Stimulated activated CD8-positive, alpha-beta memory T cell treated with anti-CD3 and anti-CD28 coated beads, Interleukin-12 subunit alpha, Interleukin-12 subunit beta, amount 100 ng/mL, for 4 hours (primary cell): ENCODE measurements at regions not wholly inside any gene's neighbourhood (a gene's known extent, or its start where the extent isn't known, plus 50 kb on each side); places are given as distances from the start of the nearest gene placed in this dataset.
"Not testable (repeated sequence)": the region's sequence is repeated elsewhere in the genome, so short reads cannot be mapped to it uniquely, and the experiment has no call there.

Source experiments
- DNase-seq: peaks from one replicate; pipeline ENCODE4 v3.0.0-alpha.2; 2020; ENCODE audit warnings: low read depth

DNA sequence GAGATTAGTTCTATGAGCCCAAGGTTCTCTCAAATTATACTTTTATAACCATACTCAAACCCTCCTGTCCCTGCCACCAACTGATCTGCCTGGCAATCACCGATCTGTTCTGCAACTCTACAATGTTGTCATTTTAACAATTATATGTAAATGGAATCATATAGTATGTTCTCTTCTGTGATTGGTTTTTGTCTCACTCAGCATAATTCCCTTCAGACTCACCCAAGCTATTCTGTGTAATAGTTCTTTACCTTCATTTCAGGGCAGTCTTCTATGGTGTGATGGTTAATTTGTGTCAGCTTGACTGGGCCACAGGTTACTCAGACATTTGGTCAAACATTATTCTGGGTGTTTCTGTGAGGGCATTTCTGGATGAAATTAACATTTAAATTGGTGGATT lies 181.9 kb upstream of the CXCL12 start:
- no peak for DNase-seq

DNA sequence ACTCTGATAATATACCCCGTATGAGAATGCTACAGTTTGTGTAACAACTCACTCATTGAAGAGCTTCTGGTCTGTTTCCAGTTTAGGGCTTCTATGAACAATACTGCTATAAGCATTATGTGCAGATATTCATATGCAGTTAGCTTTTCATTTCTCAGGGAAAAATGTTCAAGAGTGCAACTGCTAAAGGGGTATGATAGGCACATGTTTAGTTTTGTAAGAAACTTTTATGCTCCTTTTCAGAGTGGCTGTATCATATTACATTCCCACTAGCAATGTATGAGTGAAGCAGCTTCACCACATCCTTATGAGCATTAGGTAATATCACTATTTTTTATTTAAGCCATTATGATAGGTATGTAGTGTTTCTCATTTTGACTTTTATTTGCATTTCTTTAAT lies 182.6 kb upstream of the CXCL12 start:
- no peak for DNase-seq

- DNase-seq = no peak
Measured at GRCh38 chr10:44569193-44570091, 184.5 kb upstream of the CXCL12 start.

GRCh38 chr10:44571701-44572100 lies 186.8 kb upstream of the CXCL12 start:
- no peak for DNase-seq

- no peak for DNase-seq
Measured at GRCh38 chr10:44572146-44572545, 187.2 kb upstream of the CXCL12 start.

- DNase-seq = no peak
Measured at GRCh38 chr10:44573821-44574220, 188.9 kb upstream of the CXCL12 start.

DNA sequence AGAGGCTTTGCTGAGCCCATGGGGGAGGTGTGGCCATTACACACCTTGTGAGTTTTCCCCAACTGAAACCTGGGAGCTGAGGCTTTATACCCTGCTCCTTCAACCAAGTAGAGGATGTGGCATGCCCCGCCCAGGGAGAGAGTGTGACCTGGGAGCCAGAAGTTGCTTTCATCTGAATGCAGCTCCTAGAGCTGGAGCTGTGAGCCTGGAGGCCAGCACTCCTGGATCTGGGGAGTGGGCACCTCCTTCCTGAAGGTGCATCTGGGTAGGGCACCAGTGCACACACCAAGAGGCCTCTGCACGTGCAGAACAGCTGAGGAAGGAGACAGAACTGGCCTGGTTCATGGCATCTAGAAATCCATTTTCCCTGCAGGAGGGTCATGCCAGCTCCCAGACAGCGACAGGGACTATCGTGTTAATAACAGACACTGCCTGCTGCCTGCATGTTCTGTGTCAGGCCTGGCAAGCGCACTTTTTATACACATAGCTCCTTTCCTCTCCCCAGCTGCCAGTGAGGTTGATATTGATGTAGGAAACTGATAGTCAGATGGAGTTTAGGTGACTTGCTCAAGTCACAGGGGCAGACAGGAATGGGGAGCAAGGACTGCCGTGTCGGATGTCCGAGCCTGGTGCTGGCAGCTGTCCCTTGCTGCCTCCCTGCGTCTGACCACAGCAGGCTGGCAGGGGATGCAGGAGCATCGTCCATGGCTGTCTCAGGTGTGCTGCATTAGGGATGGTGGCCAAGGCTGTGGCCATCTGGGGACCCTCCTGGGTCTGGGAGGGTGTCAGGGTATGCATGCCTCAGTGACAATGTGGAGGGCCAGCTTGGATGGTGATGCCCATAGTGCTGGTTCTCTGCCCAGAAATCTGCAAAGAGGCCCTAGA lies 189.9 kb upstream of the CXCL12 start:
- no peak for DNase-seq

DNA sequence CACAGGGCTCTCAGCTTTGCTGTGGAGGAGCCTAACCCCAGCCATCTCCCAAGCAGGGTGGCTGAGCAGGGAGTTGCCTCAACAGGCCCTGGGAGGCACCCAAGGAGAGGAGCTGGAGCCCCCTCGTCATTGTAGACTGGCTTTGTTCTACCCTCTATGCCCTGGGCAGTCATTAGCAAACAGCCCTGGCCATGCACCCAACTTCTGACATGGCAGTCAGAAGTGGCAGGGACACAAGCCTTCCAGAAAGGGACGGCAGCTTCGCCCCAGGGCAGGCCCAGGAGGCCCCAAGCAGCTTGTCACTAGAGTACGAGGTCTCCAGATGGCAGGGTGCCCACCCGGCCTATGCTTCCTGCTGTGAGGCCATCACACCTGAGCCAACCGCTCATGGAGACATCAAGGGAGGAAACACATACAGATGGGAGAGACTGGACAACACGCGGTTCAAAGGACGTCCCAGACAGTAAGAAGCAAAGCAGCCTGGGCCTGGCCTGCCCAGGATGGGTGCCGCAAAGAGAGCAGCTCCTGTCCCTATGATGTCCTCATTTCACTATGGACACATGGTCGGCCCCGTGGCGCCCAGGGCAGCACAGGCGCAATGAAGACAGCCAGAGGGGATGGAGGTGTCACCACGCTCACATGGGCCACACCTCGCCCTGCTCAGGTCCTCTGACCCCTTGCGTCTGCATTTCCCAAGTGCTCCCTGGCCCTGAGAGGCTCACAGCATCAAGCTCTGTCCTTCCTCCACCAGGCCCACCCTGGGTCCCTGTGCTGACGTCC lies 190.9 kb upstream of the CXCL12 start:
- DNase-seq = no peak

GRCh38 chr10:44576702-44577191 lies 191.8 kb upstream of the CXCL12 start:
- no peak for DNase-seq

DNA sequence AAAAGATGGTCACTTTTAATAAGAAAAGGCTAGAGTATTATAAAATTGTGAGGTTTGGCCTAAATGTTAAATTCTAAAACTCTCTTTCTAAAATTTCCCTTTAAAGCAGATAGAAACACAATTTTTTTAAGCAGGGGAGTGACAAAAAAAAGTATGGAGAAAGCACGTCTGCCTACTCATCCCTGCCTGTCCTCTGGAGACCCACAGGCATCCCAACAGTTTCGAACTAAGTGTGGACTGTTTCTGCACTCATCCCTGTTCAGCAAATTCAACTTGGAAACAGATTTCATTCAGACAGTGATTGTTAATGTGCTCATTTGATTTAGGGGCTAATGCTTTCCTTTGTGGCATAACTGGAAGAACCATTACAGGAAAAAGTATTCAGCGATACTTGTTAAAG lies 192.6 kb upstream of the CXCL12 start:
- no peak for DNase-seq

DNA sequence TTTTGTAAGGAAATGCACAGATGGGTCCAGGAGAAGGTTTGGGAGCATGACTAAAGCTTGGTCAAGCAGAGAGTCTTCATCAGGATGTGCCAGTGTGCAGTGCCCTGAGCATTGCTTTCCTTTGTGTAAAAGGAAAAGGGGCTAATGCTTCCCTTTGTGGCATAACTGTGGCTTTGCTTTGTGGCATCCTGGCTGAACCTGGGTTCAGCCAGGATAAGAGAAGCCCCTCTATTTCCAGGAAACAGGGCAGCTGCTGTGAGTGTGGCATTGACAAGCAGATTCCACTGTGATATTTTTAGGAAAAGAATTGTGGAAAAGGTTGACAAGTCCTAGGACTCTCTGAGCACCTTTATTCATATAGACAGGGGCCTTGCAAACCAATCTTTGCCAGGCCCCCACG lies 193.4 kb upstream of the CXCL12 start:
- DNase-seq = no peak

DNA sequence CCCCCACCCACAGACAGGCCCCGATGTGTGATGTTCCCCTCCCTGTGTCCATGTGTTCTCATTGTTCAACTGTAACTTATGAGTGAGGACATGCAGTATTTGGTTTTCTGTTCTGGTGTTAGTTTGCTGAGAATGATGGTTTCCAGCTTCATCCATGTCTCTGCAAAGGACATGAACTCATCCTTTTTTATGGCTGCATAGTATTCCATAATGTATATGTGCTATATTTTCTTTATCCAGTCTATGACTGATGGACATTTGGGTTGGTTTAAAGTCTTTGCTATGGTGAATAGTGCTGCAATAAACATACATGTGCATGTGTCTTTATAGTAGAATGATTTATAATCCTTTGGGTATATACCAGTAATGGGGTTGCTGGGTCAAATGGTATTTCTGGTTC lies 194.1 kb upstream of the CXCL12 start:
- not testable (repeated sequence) for DNase-seq

DNA sequence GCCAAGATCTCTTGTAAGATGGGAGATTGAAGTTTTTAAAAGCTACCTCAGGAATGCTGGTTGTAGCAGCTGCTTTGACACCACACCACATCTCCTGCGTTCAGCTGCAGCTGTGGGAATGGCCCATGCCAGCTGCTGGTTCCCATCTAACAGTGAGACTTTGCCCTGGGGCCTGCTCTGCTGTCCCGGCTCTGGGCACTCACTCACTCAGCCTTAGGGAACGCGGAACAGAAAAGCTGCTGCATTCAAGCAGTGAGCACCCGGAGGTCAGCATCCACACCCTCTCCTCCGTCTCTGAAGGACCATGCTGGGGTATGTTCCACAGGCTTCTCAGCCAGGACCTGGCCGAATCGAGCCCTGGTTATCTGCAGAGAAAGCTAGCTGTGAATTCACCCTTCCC lies 197.1 kb upstream of the CXCL12 start:
- no peak for DNase-seq

GRCh38 chr10:44587488-44588318 lies 202.8 kb upstream of the CXCL12 start:
- DNase-seq = no peak

- no peak for DNase-seq
Measured at GRCh38 chr10:44589181-44589943, 204.5 kb upstream of the CXCL12 start.

- no peak for DNase-seq
Measured at GRCh38 chr10:44589944-44590449, 205.1 kb upstream of the CXCL12 start.

DNA sequence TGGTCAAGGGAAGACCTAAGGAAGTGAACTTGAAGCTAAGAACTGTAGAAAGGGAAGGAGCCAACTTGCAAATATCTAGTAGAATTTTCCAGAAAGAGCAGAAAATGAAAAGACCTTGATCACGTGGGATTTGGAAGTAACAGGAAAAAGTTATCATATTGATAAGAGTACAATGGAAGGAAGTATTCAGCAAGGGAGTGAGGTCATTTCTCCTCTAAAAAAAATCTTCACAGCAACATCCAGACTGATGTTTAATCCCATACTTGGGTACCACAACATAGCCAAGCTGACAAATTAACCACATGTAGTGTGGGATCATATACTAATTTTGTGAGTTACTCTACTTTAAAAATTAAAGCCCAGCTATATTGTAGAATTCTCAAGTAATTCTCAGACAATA lies 207.0 kb upstream of the CXCL12 start:
- no peak for DNase-seq

- DNase-seq = no peak
Measured at GRCh38 chr10:44593952-44594351, 209.1 kb upstream of the CXCL12 start.

DNA sequence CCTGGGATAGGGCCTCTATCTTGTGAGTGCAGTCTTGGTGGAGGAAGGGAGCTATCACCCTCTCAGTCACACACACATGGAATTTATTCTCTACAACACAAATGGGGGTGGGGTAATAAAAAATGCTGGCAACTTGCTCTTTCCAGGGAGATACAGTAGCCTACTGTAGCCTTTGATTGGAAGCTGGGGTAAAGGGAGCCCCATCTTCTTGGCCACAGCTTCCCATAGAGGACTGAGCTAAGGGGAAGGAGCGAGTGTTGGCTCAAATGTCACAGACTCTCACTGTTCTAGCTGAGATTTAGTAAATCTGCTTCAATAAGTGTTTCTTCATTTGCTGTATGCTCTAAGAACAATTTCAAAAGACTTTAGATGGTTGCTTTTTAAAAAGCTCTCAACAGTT lies 222.2 kb upstream of the CXCL12 start:
- no peak for DNase-seq

DNA sequence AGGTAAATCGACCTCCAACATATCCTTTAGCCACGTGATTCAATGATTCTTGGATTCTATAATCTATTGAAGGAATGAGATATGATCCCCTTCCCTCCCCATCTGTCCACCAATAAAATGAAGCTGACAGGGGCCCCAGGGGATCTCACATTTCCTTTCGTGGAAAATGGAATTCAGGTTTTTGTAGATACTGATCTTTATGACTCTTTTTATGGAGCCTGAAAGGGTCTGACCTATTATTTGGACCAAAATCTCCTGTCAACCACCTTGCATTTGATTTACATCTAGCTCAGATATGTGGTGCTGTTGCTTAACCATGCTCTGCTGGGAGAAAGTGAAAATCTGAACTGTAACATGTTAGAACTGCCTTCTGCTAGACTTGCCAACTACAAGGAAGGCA lies 234.0 kb upstream of the CXCL12 start:
- DNase-seq = no peak
